OCI-LY3 (cell line): ENCODE measurements at regions not wholly inside any gene's neighbourhood (a gene's known extent, or its start where the extent isn't known, plus 50 kb on each side); places are given as distances from the start of the nearest gene placed in this dataset.

ENCODE experiments used
- H2AFZ ChIP-seq: fragments of 200-600, 300-600 bp; shearing (Covaris generic); 2 replicates; pipeline ENCODE4 v1.6.0; 2014; ENCODE audit warnings: antibody characterized with exemption, low read depth, low read length
- H3K27ac ChIP-seq: fragments of 200-600, 300-600 bp; sonication (generic); 2 replicates; pipeline ENCODE4 v1.5.1; 2014; ENCODE audit warnings: mild to moderate bottlenecking, low read length, moderate library complexity, mixed read lengths
- H3K27me3 ChIP-seq: fragments of 200-600, 300-600 bp; sonication (generic); 2 replicates; pipeline ENCODE4 v1.6.1; 2014; ENCODE audit warnings: low read depth, low read length, mixed read lengths
- H3K36me3 ChIP-seq: fragments of 200-600, 300-600 bp; sonication (generic); replicated peaks from 2 replicates; pipeline ENCODE3; 2014; ENCODE audit warnings: low read depth, low read length, mixed read lengths
- H3K4me1 ChIP-seq: fragments of 300-600, 200-600 bp; sonication (generic); 2 replicates; pipeline ENCODE4 v1.6.1; 2014; ENCODE audit warnings: low read length, mixed read lengths
- H3K4me2 ChIP-seq: fragments of 200-600, 300-600 bp; sonication (generic); 2 replicates; pipeline ENCODE4 v1.6.1; 2014; ENCODE audit warnings: low read length, mixed read lengths
- H3K4me3 ChIP-seq: fragments of 300-600, 200-600 bp; sonication (generic); 2 replicates; pipeline ENCODE4 v1.5.1; 2014; ENCODE audit warnings: antibody characterized with exemption, mild to moderate bottlenecking, low read length, moderate library complexity
- H3K79me2 ChIP-seq: fragments of 300-600, 200-600 bp; shearing (Covaris generic); 2 replicates; pipeline ENCODE4 v1.6.1; 2014; ENCODE audit warnings: mild to moderate bottlenecking, low read length, mixed read lengths
- H3K9ac ChIP-seq: fragments of 300-600, 200-600 bp; shearing (Covaris generic); 2 replicates; pipeline ENCODE4 v1.6.0; 2014; ENCODE audit warnings: mild to moderate bottlenecking, low read length, moderate library complexity
- H3K9me3 ChIP-seq: fragments of 200-600, 300-600 bp; shearing (Covaris generic); 2 replicates; pipeline ENCODE4 v1.6.1; 2014; ENCODE audit warnings: low read length, mixed read lengths; ENCODE audit not compliant: insufficient read depth
- H4K20me1 ChIP-seq: fragments of 200-600, 300-600 bp; sonication (generic); 2 replicates; pipeline ENCODE4 v1.6.1; 2016; ENCODE audit warnings: low read length, mixed read lengths; ENCODE audit not compliant: insufficient read depth
- EZH2phosphoT487 ChIP-seq: fragments of 200-600 bp; shearing (Covaris generic); IDR thresholded peaks from 2 replicates; pipeline ENCODE4 v1.6.1; 2018; ENCODE audit warnings: antibody characterized with exemption, mixed run types, low read depth
- TF ChIP-seq, protein P1 (sequence below): fragments of 200-600, 300-600 bp; sonication (generic); IDR thresholded peaks from 2 replicates; pipeline ENCODE4 v1.5.1; 2014; ENCODE audit warnings: antibody characterized with exemption, low read length, low read depth

DNA sequence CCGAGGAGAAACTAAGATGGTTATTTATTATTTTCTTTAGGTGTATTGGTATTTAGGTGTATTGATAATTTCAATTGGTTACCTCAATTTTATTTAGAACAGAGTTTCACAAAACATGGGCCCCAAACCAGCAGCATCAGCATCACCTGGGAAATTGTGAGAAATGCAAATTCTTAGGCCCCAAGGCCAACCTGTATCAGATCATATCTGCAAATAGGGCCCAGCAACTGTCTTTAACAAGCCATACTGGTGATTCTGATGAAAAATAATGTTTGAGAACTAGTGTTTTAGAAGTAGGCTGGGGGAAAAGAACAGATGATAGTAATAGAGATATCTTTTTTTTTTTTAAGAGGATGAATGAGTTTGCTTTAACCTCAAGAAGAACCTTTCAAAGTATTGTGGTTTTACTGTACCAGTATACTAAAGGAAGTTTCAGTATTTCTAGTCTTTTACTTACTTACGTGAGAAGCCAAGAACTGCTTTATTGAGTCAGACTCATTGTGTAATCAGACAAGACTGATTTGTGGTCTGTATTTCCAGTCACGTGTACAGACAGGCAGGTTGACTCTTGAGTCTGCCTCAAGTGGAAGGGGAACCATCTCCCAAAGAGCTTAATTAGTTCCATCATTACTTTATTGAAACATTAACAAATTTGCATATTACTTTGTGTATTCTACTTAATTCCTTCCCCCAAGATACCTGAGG lies 60.4 kb upstream of the GAREM1 start:
- no peak overlapping the region for H2AFZ ChIP-seq
- H4K20me1 ChIP-seq = no peaks in the 10 kb centered on the region
- no peaks in the 10 kb centered on the region for H3K27me3 ChIP-seq
- H3K27ac ChIP-seq = no peak overlapping the region
- no peak for TF ChIP-seq EZH2phosphoT487
- TF ChIP-seq, protein P1, sequence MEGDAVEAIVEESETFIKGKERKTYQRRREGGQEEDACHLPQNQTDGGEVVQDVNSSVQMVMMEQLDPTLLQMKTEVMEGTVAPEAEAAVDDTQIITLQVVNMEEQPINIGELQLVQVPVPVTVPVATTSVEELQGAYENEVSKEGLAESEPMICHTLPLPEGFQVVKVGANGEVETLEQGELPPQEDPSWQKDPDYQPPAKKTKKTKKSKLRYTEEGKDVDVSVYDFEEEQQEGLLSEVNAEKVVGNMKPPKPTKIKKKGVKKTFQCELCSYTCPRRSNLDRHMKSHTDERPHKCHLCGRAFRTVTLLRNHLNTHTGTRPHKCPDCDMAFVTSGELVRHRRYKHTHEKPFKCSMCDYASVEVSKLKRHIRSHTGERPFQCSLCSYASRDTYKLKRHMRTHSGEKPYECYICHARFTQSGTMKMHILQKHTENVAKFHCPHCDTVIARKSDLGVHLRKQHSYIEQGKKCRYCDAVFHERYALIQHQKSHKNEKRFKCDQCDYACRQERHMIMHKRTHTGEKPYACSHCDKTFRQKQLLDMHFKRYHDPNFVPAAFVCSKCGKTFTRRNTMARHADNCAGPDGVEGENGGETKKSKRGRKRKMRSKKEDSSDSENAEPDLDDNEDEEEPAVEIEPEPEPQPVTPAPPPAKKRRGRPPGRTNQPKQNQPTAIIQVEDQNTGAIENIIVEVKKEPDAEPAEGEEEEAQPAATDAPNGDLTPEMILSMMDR = no peak
- H3K79me2 ChIP-seq = no peaks in the 10 kb centered on the region
- no peaks in the 10 kb centered on the region for H3K9me3 ChIP-seq
- no peak overlapping the region for H3K9ac ChIP-seq
- H3K4me3 ChIP-seq = no peak overlapping the region
- H3K4me1 ChIP-seq = peaks cover 9% of the 10 kb centered on the region; the same call in 1 of the 2 replicates
- no peak overlapping the region for H3K4me2 ChIP-seq
- no peaks in the 10 kb centered on the region for H3K36me3 ChIP-seq

DNA sequence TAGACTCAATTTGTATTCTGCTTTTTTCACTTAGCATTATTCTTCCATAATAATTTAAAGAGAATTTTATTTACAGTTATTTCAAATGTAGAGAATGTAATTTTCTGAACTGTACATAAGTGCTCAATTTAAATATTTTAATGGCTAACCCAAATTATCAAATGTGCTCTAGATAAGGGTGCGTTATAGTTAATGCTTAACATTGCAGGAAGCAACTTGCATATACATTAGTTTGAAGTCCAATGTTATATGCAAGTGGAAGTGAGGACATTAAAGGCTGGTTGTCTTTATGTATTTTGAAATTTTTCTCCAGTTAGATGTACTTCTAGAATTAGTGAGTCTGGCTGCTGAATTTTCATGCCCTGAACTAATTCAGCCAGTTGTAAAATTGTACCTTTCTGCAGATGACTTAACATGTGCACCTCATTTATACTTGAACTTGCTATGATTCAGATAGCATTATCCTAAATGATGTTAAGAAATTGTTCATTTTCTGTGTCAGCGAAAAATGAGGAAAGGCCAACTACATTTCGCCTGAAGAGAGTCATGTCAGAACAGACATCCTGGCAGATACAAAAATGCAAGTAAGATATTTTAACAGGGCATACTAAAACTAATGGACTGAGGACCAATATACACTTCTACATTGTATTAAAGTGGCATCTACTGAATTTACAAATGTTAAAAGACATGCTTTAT lies 59.2 kb upstream of the GAREM1 start:
- H3K4me2 ChIP-seq = no peak overlapping the region
- H3K4me3 ChIP-seq = no peak overlapping the region

DNA sequence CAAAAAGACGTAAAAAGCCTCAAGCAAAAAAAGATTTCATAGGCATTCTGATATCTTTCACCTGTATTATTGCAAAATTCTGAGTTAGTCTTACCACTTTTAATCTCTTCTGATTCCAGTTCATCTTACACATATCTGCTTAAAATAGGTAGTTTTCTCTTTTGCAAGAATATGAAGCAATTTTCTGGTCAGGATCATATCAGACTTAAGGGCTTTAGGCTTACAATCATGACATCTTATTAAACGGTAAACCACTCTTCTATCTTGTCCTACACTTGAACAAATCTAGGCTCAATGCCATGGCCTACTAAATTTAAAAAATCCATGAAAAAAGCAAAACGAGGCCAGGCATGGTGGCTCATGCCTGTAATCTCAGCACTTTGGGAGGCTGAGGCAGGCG lies 50.1 kb upstream of the GAREM1 start:
- Histone ChIP-seq H3K36me3 (no peaks in the 10 kb centered on the region), H3K27ac (no peak overlapping the region), H4K20me1 (no peaks in the 10 kb centered on the region), H3K4me1 (no peaks in the 10 kb centered on the region), H3K79me2 (no peaks in the 10 kb centered on the region), H3K4me3 (no peak overlapping the region), H2AFZ (no peak overlapping the region), H3K9me3 (no peaks in the 10 kb centered on the region), H3K4me2 (no peak overlapping the region), H3K9ac (no peak overlapping the region), H3K27me3 (no peaks in the 10 kb centered on the region)
- TF ChIP-seq EZH2phosphoT487 = no peak
- TF ChIP-seq, protein P1 = no peak

More for the DNA sequence above, 59.2 kb upstream of the GAREM1 start:
- Histone ChIP-seq H3K27me3 (no peaks in the 10 kb centered on the region), H3K9me3 (no peaks in the 10 kb centered on the region), H3K27ac (no peak overlapping the region), H2AFZ (no peak overlapping the region), H3K9ac (no peak overlapping the region), H3K4me1 (peaks cover 9% of the 10 kb centered on the region; the same call in 1 of the 2 replicates), H3K79me2 (no peaks in the 10 kb centered on the region), H4K20me1 (no peaks in the 10 kb centered on the region), H3K36me3 (no peaks in the 10 kb centered on the region)
- TF ChIP-seq, protein P1 = no peak
- TF ChIP-seq EZH2phosphoT487 = no peak
